HL-60 (cell line): ENCODE measurements at regions not wholly inside any gene's neighbourhood (a gene's known extent, or its start where the extent isn't known, plus 50 kb on each side); places are given as distances from the start of the nearest gene placed in this dataset.

Source experiments
- GABPA ChIP-seq: IDR thresholded peaks from 2 replicates; pipeline ENCODE4 v1.6.1; 2012; ENCODE audit warnings: low read depth
- POLR2AphosphoS5 ChIP-seq: IDR thresholded peaks from 2 replicates; pipeline ENCODE4 v1.6.1; 2012; ENCODE audit warnings: low read depth
- SPI1 ChIP-seq: IDR thresholded peaks from 2 replicates; pipeline ENCODE4 v1.6.1; 2012; ENCODE audit warnings: low read depth, mild to moderate bottlenecking, borderline replicate concordance
- TF ChIP-seq, protein P1 (sequence below): IDR thresholded peaks from one replicate; pipeline ENCODE4 v1.5.1; 2011; ENCODE audit warnings: low read length, control low read depth, inconsistent platforms; ENCODE audit not compliant: insufficient read depth
- TF ChIP-seq, protein P2 (sequence below): IDR thresholded peaks from 2 replicates; pipeline ENCODE4 v1.6.1; 2012; ENCODE audit warnings: low read depth; ENCODE audit not compliant: insufficient replicate concordance

DNA sequence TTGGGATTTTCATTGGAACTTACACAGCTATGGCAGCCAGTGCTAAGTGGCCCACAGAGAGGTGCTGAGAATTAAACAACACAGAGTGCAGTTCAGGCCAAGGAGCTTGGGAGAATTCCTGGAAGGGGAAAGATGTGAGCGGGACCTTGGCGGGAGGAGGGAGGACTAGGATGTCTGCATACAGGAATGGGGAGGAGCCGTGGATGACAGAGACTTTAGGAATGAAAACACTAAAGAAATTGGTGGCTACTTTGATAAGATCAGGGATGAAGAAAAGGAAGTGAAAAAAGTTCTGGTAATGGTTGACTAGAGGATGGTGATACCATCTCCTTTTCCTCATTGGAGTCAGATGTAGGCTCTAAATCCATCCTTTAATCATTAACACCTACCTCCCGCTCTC lies 234.2 kb upstream of the FZD8 start:
- TF ChIP-seq, protein P1, sequence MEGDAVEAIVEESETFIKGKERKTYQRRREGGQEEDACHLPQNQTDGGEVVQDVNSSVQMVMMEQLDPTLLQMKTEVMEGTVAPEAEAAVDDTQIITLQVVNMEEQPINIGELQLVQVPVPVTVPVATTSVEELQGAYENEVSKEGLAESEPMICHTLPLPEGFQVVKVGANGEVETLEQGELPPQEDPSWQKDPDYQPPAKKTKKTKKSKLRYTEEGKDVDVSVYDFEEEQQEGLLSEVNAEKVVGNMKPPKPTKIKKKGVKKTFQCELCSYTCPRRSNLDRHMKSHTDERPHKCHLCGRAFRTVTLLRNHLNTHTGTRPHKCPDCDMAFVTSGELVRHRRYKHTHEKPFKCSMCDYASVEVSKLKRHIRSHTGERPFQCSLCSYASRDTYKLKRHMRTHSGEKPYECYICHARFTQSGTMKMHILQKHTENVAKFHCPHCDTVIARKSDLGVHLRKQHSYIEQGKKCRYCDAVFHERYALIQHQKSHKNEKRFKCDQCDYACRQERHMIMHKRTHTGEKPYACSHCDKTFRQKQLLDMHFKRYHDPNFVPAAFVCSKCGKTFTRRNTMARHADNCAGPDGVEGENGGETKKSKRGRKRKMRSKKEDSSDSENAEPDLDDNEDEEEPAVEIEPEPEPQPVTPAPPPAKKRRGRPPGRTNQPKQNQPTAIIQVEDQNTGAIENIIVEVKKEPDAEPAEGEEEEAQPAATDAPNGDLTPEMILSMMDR = no peak
- TF ChIP-seq GABPA = no peak
- TF ChIP-seq, protein P2, sequence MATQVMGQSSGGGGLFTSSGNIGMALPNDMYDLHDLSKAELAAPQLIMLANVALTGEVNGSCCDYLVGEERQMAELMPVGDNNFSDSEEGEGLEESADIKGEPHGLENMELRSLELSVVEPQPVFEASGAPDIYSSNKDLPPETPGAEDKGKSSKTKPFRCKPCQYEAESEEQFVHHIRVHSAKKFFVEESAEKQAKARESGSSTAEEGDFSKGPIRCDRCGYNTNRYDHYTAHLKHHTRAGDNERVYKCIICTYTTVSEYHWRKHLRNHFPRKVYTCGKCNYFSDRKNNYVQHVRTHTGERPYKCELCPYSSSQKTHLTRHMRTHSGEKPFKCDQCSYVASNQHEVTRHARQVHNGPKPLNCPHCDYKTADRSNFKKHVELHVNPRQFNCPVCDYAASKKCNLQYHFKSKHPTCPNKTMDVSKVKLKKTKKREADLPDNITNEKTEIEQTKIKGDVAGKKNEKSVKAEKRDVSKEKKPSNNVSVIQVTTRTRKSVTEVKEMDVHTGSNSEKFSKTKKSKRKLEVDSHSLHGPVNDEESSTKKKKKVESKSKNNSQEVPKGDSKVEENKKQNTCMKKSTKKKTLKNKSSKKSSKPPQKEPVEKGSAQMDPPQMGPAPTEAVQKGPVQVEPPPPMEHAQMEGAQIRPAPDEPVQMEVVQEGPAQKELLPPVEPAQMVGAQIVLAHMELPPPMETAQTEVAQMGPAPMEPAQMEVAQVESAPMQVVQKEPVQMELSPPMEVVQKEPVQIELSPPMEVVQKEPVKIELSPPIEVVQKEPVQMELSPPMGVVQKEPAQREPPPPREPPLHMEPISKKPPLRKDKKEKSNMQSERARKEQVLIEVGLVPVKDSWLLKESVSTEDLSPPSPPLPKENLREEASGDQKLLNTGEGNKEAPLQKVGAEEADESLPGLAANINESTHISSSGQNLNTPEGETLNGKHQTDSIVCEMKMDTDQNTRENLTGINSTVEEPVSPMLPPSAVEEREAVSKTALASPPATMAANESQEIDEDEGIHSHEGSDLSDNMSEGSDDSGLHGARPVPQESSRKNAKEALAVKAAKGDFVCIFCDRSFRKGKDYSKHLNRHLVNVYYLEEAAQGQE = no peak
- TF ChIP-seq POLR2AphosphoS5 = no peak
- TF ChIP-seq SPI1 = no peak
